NCI-H1417 treated with DMSO at 0.1 percent for 48 hours (cell line): ENCODE measurements at regions not wholly inside any gene's neighbourhood (a gene's known extent, or its start where the extent isn't known, plus 50 kb on each side); places are given as distances from the start of the nearest gene placed in this dataset.

Experiments used
- DNase-seq: peaks from one replicate; lab custom pipeline; 2025; lab: John Stamatoyannopoulos, UW

- no peak for DNase-seq
These were observed 291.6 kb upstream of the FAM98A start for GRCh38 chr2:33890686-33891085.

- DNase-seq: no peak
These were observed 278.4 kb upstream of the FAM98A start for GRCh38 chr2:33877348-33878016.

- DNase-seq: no peak
These were observed 274.0 kb upstream of the FAM98A start for GRCh38 chr2:33873076-33873605.

DNA sequence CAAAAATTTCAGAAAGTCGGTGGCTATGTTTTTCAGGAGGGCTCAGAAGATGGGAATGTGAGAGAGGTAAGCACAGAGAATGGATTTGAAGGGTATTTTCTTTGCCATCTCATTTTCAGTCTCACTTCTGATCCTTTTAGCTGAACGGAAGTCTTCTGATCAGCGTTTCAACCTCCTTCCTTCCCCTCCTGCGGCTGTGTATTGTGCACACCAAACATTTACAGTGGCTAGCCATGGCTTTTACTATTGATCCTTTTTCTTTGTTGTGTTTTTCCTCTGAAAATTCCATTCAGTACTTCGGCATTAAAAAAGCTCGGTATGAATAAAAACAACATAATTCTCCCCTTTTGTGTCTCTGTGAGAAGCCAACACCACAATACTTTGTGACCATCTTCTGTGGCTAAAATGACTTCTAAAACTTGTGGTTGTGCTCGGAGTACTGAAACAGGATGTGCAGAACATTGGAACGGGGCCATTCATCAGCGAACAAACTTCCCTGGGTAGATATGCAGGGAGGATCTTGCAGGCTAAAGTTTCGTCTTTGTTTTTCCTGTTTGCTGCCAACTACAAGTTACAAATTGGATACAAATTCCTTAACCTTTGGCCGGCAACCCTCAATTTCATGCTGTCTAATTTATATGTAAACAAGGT, 260.8 kb upstream of the FAM98A start:
- DNase-seq: no peak

DNA sequence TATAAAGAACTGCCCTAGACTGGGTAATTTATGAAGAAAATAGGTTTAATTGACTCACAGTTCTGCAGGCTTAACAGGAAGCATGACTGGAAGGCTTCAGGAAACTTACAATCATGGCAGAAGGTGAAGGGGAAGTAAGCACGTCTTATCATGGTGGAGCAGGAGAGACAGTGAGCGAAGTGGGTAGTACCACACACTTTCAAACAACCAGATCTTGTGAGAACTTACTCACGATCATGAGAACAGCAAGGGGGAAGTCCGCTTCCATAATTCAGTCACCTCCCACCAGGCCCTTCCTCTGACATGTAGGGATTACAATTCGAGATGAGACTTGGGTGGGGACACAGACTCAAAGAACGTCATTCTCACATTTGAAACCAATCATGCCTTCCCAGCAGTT, 260.1 kb upstream of the FAM98A start:
- DNase-seq: no peak

DNA sequence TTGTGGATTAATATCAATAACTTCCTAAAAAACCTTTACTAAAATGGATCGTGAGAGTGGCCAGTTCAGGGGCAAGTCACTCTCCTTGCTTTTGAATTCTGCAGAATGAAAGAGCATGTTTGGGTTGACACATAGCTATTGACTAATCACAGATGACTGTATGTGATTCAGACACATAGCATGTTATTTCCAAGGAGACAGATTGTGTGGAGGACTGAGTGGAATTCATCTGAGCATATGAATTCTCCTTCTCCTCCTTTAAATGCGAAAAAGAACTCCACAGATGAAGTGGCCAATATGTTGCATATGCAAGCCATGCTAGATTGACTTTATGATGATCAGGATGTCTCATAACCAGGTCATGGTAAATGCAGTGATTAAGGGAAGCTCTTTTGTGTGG, 249.4 kb upstream of the FAM98A start:
- DNase-seq: no peak

DNA sequence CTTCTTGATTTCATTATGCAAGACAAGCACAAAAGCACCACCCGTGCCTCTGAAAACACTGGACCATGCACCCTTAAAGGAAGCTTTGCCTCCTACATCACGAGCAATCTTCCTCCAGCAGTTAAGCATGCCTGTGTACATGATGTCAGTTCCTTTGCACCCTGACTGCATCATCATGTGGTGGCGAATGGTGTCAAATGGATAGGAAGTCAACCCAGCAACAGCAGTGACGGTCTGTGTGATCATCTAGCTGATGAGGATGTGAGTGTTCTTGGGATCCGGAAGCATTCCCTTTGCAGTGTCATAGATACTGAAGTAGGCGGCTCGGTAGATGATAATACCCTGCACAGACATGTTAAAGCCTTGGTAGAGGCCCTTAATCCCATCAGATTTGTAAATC, 240.7 kb upstream of the FAM98A start:
- no peak for DNase-seq

- no peak for DNase-seq
These were observed 237.5 kb upstream of the FAM98A start for GRCh38 chr2:33836628-33837027.

DNA sequence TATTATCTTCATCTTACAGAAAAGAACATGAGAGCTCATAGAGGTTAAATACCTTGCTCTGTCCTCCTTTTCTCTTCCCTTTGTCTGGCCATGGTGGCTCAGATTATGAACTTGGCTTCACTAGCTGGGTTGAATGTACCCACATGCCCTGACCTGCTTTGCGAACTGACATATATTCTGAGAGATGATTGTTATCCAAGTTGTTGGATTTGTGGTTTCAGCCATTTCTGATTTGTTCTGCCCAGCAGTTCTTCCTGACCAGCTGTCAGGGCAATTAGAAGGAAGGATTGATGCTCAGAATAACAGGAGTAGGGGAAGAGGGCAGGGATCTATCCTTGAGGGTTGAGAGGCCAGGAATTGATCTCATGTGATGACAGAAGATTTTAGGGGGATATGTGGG, 236.8 kb upstream of the FAM98A start:
- DNase-seq: no peak

DNA sequence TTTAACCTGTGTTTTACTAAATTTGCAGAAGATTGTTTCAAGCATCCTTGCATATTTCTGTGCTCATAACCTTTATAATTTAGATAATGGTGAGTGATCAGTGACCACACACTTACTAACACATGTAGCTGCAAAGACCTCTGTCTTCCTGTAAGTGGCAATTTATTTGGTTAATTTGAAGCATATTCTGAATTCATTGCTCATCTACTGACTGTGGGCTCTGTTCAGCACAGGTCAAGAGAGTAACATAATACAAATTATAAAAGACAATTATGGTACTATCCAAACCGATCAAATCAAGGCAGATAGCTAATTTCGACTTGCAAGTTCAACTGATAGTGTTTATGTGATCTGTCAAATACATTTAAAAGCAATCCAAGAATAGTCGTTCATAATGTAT, 223.9 kb upstream of the FAM98A start:
- no peak for DNase-seq

DNA sequence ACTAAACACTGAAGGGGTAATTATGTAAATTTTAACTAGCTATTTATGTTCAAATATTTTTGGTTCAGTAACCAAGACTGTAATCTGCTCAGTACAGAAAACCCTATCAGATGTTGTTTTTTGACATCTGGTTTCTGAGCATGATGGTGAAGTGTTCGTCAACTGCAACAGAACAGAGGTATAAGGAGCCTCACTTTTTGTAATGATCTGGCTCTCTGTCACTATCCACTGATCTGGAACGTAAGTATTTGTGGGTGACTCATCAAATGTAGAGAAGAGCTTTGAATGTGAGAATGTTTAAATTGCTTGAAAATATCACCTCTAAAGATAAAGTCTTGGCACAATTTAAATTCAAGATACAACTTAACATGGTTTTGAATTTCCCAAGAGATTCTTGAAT, 213.6 kb upstream of the FAM98A start:
- DNase-seq: no peak

GRCh38 chr2:33810046-33810835, 211.1 kb upstream of the FAM98A start:
- no peak for DNase-seq

DNA sequence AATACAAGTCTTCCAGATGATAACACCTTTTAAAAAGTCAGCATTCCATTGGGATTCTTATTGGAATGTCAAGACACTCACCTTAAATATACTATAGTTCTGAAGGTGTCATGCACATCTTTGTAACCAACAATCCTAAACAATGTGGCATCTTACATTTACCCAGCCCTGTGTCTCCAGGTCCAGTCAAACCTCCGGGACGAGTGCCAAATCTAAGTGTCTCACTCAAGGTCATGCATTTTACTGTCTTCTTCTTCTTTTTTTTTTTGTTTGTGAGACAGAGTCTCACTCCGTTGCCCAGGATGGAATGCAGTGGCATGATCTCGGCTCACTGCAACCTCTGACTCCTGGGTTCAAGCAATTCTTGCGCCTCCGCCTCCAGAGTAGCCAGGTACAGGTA, 206.9 kb upstream of the FAM98A start:
- no peak for DNase-seq

- DNase-seq: no peak
These were observed 205.1 kb upstream of the FAM98A start for GRCh38 chr2:33804155-33804554.

DNA sequence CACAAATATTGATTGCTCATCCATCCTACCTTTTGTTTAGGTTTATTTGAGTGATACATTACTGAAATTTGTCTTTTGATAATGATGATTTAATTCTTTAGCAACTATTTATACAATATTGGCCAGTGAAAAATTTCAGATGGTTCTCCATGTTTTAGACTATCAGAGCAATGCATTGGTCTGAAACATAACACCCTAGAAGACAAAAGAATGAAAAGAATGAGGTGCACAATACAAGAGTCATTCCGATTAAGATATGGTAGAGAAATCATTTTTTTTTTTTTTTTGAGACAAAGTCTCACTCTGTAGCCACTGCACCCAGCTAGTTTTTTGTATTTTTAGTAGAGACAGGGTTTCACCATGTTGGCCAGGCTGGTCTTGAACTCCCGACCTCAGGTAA, 197.4 kb upstream of the FAM98A start:
- no peak for DNase-seq

DNA sequence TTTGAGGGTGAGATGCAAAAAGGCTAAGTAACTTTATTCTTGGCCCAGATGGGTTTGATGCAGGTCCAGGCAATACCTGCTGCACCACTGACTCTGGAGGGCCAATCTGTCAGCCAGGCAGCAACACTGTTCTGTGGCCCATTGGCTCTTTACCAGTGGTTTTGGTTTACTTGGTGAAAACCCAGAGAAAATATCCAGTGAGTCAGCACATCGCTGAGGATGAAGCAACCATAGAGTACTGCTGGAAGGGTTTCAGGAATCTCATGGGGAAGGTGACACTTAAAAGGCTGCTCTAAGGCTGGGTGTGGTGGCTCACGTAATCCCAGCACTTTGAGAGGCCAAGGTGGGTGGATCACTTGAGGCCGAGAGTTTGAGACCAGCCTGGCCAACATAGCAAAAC, 192.5 kb upstream of the FAM98A start:
- no peak for DNase-seq

GRCh38 chr2:33788044-33788443, 188.9 kb upstream of the FAM98A start:
- no peak for DNase-seq

- DNase-seq: no peak
These were observed 187.8 kb upstream of the FAM98A start for GRCh38 chr2:33786881-33787280.

DNA sequence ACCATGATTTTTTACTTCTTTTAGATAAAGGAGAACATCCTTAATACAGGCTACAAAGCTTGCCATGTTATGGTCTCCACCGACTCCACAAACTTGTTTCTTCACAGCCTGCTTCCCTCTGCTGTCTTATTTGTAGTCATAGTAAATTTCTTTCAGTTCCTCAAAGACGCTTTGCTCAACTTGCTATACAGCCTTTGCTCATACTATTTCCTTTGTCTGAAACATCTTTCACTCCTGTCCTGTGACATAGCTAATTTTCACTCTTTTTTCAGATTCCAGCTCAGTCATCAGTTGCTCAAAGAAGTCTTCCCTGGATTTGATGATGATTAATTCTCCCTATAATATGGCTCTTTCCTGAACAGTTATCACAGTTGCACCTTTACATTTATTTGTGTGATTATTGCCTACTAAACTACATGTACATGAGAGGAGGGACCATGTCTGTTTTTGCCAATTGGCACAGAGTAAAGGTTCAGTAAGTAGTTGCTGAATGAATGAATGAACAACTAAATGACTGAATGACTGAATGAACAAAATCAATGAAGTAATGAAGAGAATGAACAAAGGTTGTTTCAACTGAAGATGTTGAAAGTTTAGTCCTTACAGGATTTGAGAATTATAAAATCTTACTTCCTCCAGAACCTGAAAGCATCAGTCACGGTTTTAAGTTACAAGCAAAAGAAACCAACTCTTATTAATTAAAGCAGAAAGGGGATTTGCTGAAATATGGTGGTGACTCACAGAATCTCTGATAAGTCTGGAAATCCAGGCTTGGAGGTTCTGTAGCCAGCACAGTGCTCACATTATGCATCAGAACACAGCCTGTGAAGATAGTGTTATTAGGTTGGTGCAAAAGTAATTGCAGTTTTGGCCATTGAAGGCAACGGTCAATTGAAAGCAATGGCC, 186.4 kb upstream of the FAM98A start:
- no peak for DNase-seq

DNA sequence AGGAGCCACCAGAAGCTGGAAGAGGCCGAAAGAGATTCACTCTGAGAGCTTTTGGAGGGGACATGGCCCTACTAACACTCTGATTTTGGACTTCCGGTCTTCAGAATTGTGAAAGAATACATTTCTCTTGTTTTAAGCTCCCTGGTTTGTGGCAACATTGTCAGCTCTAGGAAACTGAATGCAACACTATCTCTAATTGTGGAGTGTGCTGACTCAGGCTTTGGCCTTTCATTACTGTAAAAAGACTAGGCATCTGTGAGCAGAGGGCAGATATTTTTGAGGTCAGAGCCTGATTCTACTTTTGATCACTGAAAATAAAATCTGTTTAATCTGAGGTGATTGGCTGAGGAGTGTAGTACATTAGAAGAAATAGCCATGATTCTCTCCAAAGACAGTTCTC, 185.4 kb upstream of the FAM98A start:
- DNase-seq: no peak

GRCh38 chr2:33782395-33783230, 183.5 kb upstream of the FAM98A start:
- DNase-seq: no peak
